Neural cell (in vitro differentiated cells): ENCODE measurements at regions not wholly inside any gene's neighbourhood (a gene's known extent, or its start where the extent isn't known, plus 50 kb on each side); places are given as distances from the start of the nearest gene placed in this dataset.
"Not testable (repeated sequence)": the region's sequence is repeated elsewhere in the genome, so short reads cannot be mapped to it uniquely, and the experiment has no call there.

Experiments used
- H2AFZ ChIP-seq: fragments of 200-600, 300-800 bp; sonication (generic), shearing (Covaris generic); 2 replicates; pipeline ENCODE4 v1.6.0; 2014; ENCODE audit warnings: low read depth, mild to moderate bottlenecking, antibody characterized with exemption, low read length, moderate library complexity
- H3F3A ChIP-seq: fragments of 200-600 bp; shearing (Covaris generic); 2 replicates; pipeline ENCODE4 v1.6.1; 2016; ENCODE audit warnings: mild to moderate bottlenecking, moderate library complexity, mixed read lengths, antibody characterized with exemption, low read length; ENCODE audit not compliant: insufficient read depth, poor library complexity, severe bottlenecking
- H3K27ac ChIP-seq: fragments of 200-600, 300-800 bp; sonication (generic), shearing (Covaris generic); 2 replicates; pipeline ENCODE4 v1.5.1; 2014; ENCODE audit warnings: mild to moderate bottlenecking, low read length, moderate library complexity
- H3K27me3 ChIP-seq: fragments of 300-800, 200-600 bp; sonication (generic), shearing (Covaris generic); 2 replicates; pipeline ENCODE4 v1.6.0; 2014; ENCODE audit warnings: mild to moderate bottlenecking, low read depth, low read length, moderate library complexity; ENCODE audit not compliant: insufficient read depth
- H3K36me3 ChIP-seq: fragments of 300-800, 200-600 bp; sonication (generic), shearing (Covaris generic); 2 replicates; pipeline ENCODE4 v1.5.1; 2014; ENCODE audit warnings: mild to moderate bottlenecking, antibody characterized with exemption, low read length, moderate library complexity; ENCODE audit not compliant: insufficient read depth
- H3K4me2 ChIP-seq: fragments of 300-800, 200-600 bp; sonication (generic), shearing (Covaris generic); 2 replicates; pipeline ENCODE4 v1.6.0; 2014; ENCODE audit warnings: mild to moderate bottlenecking, low read length
- H3K4me3 ChIP-seq: fragments of 300-800, 200-600 bp; sonication (generic), shearing (Covaris generic); 2 replicates; pipeline ENCODE4 v1.5.1; 2014; ENCODE audit warnings: mild to moderate bottlenecking, low read length, moderate library complexity
- H3K79me2 ChIP-seq: fragments of 200-600 bp; shearing (Covaris generic); replicated peaks from 2 replicates; pipeline ENCODE4 v1.6.0; 2014; ENCODE audit warnings: mild to moderate bottlenecking, low read length, moderate library complexity; ENCODE audit not compliant: insufficient read depth
- H3K9ac ChIP-seq: fragments of 300-800, 200-600 bp; sonication (generic), shearing (Covaris generic); 2 replicates; pipeline ENCODE4 v1.6.1; 2016; ENCODE audit warnings: mild to moderate bottlenecking, low read length, mixed read lengths
- H3K9me2 ChIP-seq: fragments of 200-600 bp; shearing (Covaris generic); 2 replicates; pipeline ENCODE4 v1.6.1; 2016; ENCODE audit warnings: mild to moderate bottlenecking, low read length, mixed read lengths; ENCODE audit not compliant: insufficient read depth
- H3K9me3 ChIP-seq: fragments of 200-600, 300-800 bp; sonication (generic), shearing (Covaris generic); 2 replicates; pipeline ENCODE4 v1.6.1; 2016; ENCODE audit warnings: mild to moderate bottlenecking, mixed run types, low read length, moderate library complexity, mixed read lengths
- H4K20me1 ChIP-seq: fragments of 200-600 bp; shearing (Covaris generic); 2 replicates; pipeline ENCODE4 v1.6.1; 2016; ENCODE audit warnings: mild to moderate bottlenecking, mixed run types; ENCODE audit not compliant: insufficient read depth
- EP300 ChIP-seq: fragments of 450-650 bp; conservative IDR thresholded peaks from 2 replicates; pipeline ENCODE4 v1.6.1; 2014; ENCODE audit warnings: antibody characterized with exemption, mild to moderate bottlenecking, moderate library complexity; ENCODE audit not compliant: poor library complexity, severe bottlenecking
- EZH2 ChIP-seq: fragments of 200-600, 300-800 bp; shearing (Covaris generic), sonication (generic); IDR thresholded peaks from 2 replicates; pipeline ENCODE4 v1.6.1; 2014; ENCODE audit warnings: antibody characterized with exemption, low read length, borderline replicate concordance, mild to moderate bottlenecking; ENCODE audit not compliant: insufficient read depth, poor library complexity, severe bottlenecking
- MXI1 ChIP-seq: fragments of 450-650 bp; conservative IDR thresholded peaks from 2 replicates; pipeline ENCODE4 v1.6.1; 2014; ENCODE audit warnings: antibody characterized with exemption, mild to moderate bottlenecking; ENCODE audit not compliant: poor library complexity, severe bottlenecking
- POLR2AphosphoS5 ChIP-seq: IDR thresholded peaks from 2 replicates; pipeline ENCODE4 v1.6.1; 2012
- RAD21 ChIP-seq: fragments of 450-650 bp; conservative IDR thresholded peaks from 2 replicates; pipeline ENCODE4 v1.6.1; 2014; ENCODE audit warnings: antibody characterized with exemption, mild to moderate bottlenecking, moderate library complexity
- SMC3 ChIP-seq: fragments of 450-650 bp; conservative IDR thresholded peaks from 2 replicates; pipeline ENCODE4 v1.6.1; 2014; ENCODE audit warnings: antibody characterized with exemption, mild to moderate bottlenecking, moderate library complexity; ENCODE audit not compliant: poor library complexity
- TAF1 ChIP-seq: IDR thresholded peaks from 2 replicates; pipeline ENCODE4 v1.6.1; 2012; ENCODE audit warnings: low read depth
- TF ChIP-seq, protein P1 (sequence below): fragments of 450-650 bp; IDR thresholded peaks from 2 replicates; pipeline ENCODE4 v1.5.1; 2014; ENCODE audit warnings: antibody characterized with exemption, mild to moderate bottlenecking, moderate library complexity; ENCODE audit not compliant: poor library complexity, severe bottlenecking
- TF ChIP-seq, protein P2 (sequence below): IDR thresholded peaks from 2 replicates; pipeline ENCODE4 v1.6.1; 2012; ENCODE audit warnings: borderline replicate concordance

DNA sequence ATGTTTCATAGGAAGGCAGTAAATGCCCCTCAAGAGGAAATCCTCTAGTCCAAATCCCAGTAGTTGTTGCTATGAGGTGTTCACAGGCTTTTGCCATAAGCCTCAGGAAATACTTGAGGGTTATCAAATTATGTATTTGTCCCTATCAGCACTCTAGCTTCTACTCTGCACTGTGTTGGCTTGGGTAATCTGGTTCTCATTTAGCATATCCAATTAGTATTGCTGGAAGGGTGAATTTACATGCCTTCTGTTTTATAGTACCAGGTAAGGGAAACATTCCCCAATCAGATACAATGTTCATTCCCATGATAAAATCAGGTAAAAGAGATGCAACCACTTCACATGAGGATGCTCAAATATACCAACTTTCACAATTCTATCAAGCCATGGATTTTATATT is 211.2 kb downstream of the S1PR1 start:
- Histone ChIP-seq H3K27me3 (no peaks in the 10 kb centered on the region), H3K79me2 (no peaks in the 10 kb centered on the region), H3K4me2 (no peak overlapping the region), H3K9me3 (no peaks in the 10 kb centered on the region), H4K20me1 (no peaks in the 10 kb centered on the region), H3K27ac (no peak overlapping the region), H2AFZ (no peak overlapping the region), H3K9me2 (no peaks in the 10 kb centered on the region), H3K36me3 (no peaks in the 10 kb centered on the region), H3K4me3 (no peak overlapping the region), H3F3A (no peaks in the 10 kb centered on the region), H3K9ac (no peak overlapping the region)
- no peak for TF ChIP-seq MXI1
- TF ChIP-seq RAD21 = no peak
- no peak for TF ChIP-seq TAF1
- TF ChIP-seq EZH2 = no peak
- TF ChIP-seq SMC3 = no peak
- no peak for TF ChIP-seq POLR2AphosphoS5
- TF ChIP-seq, protein P1, sequence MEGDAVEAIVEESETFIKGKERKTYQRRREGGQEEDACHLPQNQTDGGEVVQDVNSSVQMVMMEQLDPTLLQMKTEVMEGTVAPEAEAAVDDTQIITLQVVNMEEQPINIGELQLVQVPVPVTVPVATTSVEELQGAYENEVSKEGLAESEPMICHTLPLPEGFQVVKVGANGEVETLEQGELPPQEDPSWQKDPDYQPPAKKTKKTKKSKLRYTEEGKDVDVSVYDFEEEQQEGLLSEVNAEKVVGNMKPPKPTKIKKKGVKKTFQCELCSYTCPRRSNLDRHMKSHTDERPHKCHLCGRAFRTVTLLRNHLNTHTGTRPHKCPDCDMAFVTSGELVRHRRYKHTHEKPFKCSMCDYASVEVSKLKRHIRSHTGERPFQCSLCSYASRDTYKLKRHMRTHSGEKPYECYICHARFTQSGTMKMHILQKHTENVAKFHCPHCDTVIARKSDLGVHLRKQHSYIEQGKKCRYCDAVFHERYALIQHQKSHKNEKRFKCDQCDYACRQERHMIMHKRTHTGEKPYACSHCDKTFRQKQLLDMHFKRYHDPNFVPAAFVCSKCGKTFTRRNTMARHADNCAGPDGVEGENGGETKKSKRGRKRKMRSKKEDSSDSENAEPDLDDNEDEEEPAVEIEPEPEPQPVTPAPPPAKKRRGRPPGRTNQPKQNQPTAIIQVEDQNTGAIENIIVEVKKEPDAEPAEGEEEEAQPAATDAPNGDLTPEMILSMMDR = no peak
- TF ChIP-seq EP300 = no peak
- TF ChIP-seq, protein P2, sequence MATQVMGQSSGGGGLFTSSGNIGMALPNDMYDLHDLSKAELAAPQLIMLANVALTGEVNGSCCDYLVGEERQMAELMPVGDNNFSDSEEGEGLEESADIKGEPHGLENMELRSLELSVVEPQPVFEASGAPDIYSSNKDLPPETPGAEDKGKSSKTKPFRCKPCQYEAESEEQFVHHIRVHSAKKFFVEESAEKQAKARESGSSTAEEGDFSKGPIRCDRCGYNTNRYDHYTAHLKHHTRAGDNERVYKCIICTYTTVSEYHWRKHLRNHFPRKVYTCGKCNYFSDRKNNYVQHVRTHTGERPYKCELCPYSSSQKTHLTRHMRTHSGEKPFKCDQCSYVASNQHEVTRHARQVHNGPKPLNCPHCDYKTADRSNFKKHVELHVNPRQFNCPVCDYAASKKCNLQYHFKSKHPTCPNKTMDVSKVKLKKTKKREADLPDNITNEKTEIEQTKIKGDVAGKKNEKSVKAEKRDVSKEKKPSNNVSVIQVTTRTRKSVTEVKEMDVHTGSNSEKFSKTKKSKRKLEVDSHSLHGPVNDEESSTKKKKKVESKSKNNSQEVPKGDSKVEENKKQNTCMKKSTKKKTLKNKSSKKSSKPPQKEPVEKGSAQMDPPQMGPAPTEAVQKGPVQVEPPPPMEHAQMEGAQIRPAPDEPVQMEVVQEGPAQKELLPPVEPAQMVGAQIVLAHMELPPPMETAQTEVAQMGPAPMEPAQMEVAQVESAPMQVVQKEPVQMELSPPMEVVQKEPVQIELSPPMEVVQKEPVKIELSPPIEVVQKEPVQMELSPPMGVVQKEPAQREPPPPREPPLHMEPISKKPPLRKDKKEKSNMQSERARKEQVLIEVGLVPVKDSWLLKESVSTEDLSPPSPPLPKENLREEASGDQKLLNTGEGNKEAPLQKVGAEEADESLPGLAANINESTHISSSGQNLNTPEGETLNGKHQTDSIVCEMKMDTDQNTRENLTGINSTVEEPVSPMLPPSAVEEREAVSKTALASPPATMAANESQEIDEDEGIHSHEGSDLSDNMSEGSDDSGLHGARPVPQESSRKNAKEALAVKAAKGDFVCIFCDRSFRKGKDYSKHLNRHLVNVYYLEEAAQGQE = no peak

DNA sequence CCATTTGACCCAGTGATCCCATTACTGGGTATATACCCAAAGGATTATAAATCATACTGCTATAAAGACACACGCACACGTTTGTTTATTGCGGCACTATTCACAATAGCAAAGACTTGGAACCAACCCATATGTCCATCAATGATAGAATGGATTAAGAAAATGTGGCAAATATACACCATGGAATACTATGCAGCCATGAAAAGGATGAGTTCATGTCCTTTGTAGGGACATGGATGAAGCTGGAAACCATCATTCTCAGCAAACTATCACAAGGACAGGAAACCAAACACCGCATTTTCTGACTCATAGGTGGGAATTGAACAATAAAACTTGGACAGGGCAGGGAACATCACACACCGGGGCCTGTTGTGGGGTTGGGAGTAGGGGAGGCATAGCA is 213.9 kb downstream of the S1PR1 start:
- not testable (repeated sequence) for H3K9me2 ChIP-seq, H3K79me2 ChIP-seq, H4K20me1 ChIP-seq, H3K4me2 ChIP-seq, H3K36me3 ChIP-seq, H3K27me3 ChIP-seq, H3K9ac ChIP-seq, H3F3A ChIP-seq, H3K27ac ChIP-seq, H3K4me3 ChIP-seq, H3K9me3 ChIP-seq, H2AFZ ChIP-seq

DNA sequence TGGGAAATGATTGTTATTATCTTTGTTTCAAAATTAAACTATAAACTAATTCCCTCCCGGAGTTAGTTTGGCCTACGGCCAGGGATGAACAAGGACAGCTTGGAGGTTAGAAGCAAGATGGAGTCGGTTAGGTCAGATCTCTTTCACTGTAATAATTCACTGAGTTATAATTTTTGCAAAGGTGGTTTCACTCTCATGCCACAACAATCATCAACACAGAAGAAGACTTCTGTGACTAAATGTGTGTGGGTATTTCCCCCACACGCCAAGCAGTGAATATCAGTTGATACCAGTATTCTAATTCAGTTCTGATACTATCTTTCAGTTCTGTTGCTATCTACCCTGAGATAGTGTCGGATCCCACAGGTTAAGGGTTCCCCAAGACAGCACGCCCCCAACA is 215.1 kb downstream of the S1PR1 start:
- Histone ChIP-seq H3K9me2 (no peaks in the 10 kb centered on the region), H3K9ac (no peak overlapping the region), H3K36me3 (no peaks in the 10 kb centered on the region), H3K4me2 (no peak overlapping the region), H2AFZ (no peak overlapping the region), H3K27me3 (no peaks in the 10 kb centered on the region), H3K27ac (no peak overlapping the region), H3F3A (no peaks in the 10 kb centered on the region), H3K9me3 (no peaks in the 10 kb centered on the region), H3K79me2 (no peaks in the 10 kb centered on the region), H4K20me1 (no peaks in the 10 kb centered on the region), H3K4me3 (no peak overlapping the region)
- TF ChIP-seq TAF1 (no peak), EP300 (no peak), SMC3 (no peak), MXI1 (no peak), EZH2 (no peak), RAD21 (no peak), POLR2AphosphoS5 (no peak)
- TF ChIP-seq, protein P2 = no peak
- TF ChIP-seq, protein P1 = no peak
